Activated CD4-positive, alpha-beta T cell treated with anti-CD3 and anti-CD28 coated beads, Interleukin-2, Interleukin-4, amounts not matched to agents 100 ng/mL and 50 ng/mL, durations not matched to agents 16 hours and 8 hours (primary cell): ENCODE measurements at regions not wholly inside any gene's neighbourhood (a gene's known extent, or its start where the extent isn't known, plus 50 kb on each side); places are given as distances from the start of the nearest gene placed in this dataset.
"Not testable (repeated sequence)": the region's sequence is repeated elsewhere in the genome, so short reads cannot be mapped to it uniquely, and the experiment has no call there.

Experiments
- DNase-seq: peaks from one replicate; pipeline ENCODE4 v3.0.0-alpha.2; 2020; ENCODE audit warnings: low spot score

DNA sequence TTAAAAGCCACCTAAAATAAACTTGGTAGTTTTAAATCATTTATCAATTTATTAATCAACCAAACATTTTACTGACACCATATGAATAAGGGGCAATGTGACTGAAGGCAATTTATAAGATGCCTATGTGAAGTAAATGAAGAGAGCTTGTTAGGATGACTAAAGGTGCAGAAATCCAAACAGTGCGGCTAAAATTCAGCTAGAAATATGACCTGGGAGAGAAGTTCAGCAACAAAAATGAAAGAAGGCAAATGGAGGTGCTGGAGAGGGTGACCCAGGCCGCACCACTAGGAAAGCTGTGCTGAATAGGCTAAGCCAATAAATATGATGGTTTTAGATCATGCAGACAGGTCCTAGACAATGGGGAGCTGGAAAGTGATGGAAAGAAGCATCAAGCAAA lies 403.7 kb downstream of the BTG1 start:
- DNase-seq: no peak

DNA sequence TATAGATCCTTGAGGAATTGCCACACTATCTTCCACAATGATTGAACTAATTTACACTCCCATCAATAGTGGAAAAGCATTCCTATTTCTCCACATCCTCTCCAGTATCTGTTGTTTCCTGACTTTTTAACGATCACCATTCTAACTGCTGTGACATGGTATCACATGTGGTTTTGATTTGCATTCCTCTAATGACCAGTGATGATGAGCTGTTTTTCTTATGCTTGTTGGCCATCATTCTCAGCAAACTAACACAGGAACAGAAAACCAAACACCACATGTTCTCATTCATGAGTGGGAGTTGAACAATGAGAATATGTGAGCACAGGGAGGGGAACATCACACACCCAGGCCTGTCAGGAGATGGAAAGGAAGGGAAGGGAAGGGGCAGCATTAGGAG lies 411.8 kb downstream of the BTG1 start:
- not testable (repeated sequence) for DNase-seq

DNA sequence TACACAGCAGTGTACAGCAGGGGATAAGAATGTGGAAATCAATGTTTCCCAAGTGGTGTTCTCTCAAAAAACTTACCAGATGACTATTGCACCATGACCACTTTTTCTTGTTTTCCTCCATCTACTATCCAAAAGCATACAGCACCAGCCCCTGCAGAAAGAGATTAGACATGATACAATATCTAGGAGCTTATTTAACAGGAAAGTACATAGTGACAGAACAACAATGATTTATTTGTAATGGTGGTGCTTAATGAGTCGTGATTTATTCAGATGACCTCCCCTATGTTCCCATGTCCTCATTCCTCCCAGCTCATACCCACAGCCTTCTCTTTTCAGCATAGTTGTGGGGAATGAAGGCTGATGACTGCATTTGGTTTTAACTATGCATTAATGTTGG lies 413.6 kb downstream of the BTG1 start:
- DNase-seq: no peak

GRCh38 chr12:91729543-91729942 lies 416.1 kb downstream of the BTG1 start:
- no peak for DNase-seq

- no peak for DNase-seq
These were observed 422.5 kb downstream of the BTG1 start for GRCh38 chr12:91723191-91723590.

DNA sequence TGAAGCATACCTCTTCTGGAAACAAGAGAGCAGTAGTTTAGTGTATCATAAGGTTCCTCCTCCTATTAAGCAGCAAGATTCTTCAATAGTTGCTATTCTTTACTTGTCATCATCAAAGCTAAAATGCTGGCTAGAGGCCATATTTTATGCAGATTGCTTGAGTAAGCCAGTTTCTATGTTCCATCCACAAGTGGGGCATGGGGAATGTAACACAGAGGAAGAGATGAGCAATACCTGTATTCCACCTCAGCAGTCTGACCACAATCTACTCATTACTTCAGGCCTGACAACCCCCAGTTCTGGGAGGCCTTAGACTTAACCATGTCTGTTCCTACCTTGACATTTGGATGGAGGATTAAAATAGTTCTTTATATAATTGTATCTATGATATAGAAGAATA lies 423.6 kb downstream of the BTG1 start:
- DNase-seq: peak; percentile 47

DNA sequence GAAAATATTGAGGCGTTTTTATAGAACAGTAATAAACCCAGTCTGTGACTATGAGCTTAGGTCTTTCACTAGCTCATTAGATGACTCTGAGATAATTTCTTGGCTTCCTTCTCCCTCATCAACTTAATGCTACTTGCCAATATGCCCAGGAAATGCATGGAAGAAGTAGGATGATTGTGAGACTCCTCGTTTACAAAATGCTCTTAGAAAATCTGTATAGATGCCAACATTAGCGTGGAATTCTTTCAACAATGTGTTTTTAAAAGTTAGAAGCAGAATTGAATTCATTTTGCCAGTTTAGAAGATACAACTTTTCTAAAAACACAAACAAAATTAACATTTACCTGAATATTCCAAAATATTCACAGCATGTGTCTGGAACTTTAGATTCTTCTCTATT lies 424.6 kb downstream of the BTG1 start:
- no peak for DNase-seq

DNA sequence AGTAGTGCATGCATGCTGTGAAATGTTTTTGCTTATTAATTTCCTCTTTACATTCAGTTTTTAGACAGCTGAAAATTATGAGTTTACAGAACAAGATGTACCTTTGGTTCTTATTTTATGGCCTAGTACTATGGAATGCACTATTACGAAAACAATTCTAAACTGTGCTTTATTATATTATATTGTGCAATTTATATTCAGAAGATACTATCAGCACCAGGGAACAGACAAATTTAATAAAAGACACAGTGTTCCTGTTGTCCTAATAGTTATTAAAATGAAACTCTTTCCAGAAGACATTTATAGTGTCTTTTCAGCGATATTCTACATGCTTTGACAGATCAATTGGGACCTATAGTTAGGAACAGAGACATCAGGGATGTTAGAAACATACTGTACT lies 427.3 kb downstream of the BTG1 start:
- DNase-seq: no peak

DNA sequence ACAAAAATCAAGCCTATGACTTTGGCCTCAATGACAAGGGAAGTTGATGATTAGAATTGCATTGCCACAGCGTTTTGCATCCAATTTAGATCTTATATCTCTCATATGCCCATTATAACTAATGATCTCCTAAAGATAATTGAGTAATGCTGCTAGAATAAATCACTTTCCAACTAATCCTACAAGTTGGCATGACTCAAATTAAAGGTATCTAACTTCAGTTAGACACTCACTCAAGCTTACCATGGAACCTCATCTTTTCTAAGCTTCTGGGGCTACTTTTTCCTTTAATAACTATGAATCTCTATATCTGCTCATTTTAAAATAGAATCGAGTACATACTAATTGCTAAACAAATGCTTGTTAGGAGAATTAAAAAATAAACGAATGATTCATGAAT lies 427.8 kb downstream of the BTG1 start:
- no peak for DNase-seq

- DNase-seq: not testable (repeated sequence)
These were observed 433.7 kb downstream of the BTG1 start for GRCh38 chr12:91711925-91712324.

- DNase-seq: no peak
These were observed 439.2 kb downstream of the BTG1 start for GRCh38 chr12:91706466-91706865.

DNA sequence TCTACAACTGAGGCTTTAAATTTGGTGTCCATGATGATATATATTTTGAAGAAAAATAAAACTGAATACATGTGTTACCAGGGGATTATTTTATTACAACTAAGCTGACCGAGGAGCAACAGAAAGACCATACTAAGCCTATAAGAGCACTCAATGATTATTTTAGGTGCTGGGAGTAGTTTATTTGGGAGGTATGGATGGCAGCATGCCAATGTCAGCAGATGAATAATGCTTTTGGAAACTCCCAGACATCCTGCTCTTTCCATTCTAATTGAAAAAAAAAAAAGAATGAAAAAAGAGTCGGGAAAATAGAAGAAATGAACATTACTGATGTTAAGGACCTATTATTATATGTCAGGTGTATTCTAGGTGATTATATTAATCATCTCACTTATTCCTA lies 441.2 kb downstream of the BTG1 start:
- no peak for DNase-seq

DNA sequence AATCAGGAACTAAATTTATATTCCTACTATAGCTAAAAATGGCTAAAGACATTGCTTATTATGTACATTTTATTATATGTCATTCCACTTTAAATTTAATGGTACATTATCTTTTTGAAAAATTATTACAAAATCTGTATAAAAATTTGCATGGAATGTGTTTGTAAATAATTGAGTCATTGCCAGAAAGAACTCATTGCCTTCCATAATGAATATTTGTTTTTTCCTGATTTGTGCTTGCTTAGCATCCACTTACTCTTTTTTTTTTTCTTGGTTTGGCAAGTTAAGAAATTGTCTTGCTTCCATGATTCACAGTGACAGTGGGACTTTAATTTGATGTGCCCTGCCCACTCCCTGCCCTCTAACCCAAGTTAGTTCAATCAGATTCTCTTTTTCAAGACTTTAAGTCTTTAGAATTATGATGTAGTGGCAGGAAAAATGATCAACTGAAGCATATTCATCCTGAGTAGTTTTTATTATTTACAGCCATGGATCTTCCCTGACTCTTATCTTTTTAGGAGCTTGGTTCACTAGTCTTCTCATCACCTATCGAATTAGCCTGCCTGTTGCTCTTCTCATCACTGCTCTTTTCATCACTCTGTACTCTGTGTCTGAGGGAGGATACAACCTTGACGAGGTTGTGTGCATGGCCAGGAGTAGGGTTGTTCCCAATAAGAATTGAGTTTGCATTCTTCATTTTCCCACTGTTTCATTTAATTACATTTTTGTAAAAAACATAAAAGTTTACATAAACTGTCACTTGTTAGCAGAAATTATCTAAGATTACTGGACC lies 442.0 kb downstream of the BTG1 start:
- no peak for DNase-seq

- no peak for DNase-seq
These were observed 442.7 kb downstream of the BTG1 start for GRCh38 chr12:91702843-91703425.

DNA sequence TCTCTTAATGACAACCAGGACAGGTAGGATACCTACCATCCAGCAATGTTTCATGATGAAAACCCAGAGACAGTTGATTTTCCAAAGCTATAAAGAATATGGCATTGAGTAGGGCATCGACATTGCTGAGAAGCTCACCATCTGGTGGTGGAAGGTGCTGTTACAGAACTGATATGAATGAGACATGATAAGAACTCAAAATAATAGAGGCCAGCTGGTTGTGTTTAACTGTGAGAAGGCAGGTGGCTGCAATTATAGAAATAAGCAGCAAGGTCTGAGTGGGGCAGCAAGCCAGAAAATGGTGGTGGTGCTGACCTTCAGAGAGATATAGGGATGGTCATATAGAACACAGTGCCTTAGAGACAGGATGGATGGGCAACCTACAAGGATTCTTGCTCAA lies 449.7 kb downstream of the BTG1 start:
- no peak for DNase-seq

DNA sequence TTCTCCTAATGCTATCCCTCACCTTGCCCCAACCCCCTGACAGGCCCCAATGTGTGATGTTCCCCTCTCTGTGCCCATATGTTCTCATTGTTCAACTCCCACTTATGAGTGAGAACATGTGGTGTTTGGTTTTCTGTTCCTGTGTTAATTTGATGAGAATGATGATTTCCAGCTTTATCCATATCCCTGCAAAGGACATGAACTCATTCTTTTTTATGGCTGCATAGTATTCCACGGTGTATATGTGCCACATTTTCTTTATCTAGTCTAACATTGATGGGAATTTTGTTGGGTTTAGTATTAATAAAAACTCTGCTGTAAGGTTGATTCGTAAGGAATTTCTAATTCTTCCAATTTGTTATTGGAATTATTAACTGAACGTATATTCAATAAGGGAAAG lies 450.2 kb downstream of the BTG1 start:
- not testable (repeated sequence) for DNase-seq

- DNase-seq: no peak
These were observed 455.1 kb downstream of the BTG1 start for GRCh38 chr12:91690531-91690930.

DNA sequence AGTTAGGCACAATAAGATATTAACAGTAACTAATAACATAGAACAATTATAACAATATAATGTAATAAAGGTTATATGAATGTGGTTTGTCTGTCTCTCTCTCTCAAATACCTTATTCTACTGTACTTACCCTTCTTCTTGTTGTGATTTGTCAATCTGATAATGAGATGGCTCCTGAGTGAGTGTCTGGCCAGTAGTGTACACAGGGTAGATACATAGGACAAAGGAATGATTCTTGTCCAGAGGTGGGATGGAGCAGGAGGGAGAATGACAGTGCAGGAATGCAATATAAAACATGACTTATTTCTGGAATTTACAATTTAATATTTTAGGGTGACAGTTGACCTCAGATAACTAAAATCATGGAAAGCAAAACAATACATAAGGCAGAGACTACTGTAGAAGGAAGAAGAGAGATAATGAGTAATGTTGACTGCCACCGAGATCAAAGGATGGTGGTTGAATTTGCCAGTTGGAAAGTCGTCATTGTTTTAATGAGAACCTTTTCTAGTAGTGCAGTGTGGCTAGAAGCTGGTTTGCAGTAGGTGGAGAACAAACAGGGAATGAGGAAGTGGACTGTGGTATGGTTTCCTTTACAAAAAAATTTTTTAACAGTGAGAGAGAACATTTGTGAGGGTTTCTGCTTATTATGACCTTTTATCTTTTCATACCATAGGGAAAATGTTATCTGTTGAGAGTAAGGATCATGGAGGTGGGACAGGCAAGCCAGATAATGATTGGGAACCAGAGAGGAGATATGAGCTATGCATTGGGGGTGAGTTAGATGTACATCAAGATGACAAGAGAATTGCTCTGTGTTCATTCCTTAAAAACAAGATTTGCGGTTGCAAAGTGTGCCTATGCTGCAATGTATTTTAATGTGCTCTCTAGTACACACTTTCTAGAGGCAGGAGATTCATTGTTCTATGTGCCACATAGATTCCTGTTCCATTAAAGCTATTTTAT lies 458.3 kb downstream of the BTG1 start:
- no peak for DNase-seq

DNA sequence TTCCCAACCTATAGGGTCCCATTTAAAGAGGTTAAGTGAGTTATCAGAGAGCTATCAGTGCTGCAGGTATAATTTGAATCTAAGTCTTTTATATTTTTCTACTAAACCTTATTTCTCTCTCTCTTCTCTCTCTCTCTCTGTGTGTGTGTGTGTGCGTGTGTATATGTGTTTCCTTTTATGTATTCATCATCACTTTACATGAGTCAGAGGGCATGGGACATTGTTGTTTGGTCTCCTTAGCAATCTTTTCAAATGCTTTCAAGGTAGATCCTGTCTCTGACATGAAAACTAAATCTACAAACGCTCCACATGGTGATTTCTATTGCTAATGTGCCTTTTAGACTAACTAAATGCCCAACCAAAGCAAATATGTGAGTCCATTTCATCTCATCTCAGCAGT lies 459.7 kb downstream of the BTG1 start:
- DNase-seq: no peak

DNA sequence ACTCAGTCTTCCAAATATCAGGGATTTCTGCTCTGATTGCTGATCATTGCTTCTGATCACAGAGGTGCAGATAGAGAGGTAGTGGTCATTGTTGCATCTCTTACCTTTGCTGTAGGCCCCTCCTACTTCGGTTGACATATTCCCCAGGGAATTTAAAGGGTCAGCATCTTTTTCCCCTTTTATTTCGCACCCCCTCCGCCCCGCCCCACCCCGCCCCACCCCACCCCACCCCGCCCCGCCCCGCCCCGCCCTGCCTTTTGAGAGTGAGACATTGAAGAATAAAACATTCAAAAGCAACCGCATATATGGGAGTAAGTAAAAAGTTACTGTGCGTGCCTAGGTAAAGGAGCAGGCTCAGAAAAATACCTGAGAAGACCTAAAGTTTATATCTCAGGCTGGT lies 463.9 kb downstream of the BTG1 start:
- DNase-seq: no peak

DNA sequence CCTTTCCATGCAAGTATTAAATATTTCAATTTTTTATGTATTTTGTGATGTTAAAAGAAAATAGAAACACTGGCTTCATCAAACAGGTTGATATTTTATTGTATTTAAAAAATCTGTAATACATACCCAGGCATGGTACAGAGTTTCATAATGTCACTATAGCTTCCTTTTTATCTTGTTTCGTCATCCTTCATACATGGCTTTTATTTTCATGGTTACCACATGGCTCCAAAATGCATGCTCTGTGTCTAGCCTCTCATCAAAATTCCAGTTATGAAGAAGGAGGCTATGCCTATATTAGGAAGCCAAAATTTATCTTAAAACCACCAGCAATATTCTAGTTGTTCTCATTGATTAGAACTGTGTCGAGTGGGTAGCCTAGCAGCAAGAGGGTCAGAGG lies 464.8 kb downstream of the BTG1 start:
- DNase-seq: no peak

GRCh38 chr12:91677556-91677955 lies 468.1 kb downstream of the BTG1 start:
- no peak for DNase-seq

GRCh38 chr12:91675401-91675800 lies 470.2 kb downstream of the BTG1 start:
- no peak for DNase-seq
